GM12878 (cell line): ENCODE measurements at regions not wholly inside any gene's neighbourhood (a gene's known extent, or its start where the extent isn't known, plus 50 kb on each side); places are given as distances from the start of the nearest gene placed in this dataset.

ENCODE experiments used
- ATAC-seq: fragments of 200-7000 bp; cut with Tn5 transposase; 3 replicates; pipeline ENCODE4 v1.9.1; 2020; ENCODE audit warnings: mild to moderate bottlenecking, moderate library complexity
- BruUV-seq: library from RNA; stranded (reverse); fragments of 400-500 nt; replicated peaks from 2 replicates; lab custom pipeline; 2021; lab: Mats Ljungman, UMichigan
- CTCF ChIA-PET: fragments of 300-600 bp; sonication (Branson Sonifier 250); formaldehyde crosslinking; extraction: SDS; loops from one replicate; lab custom pipeline; 2021; ENCODE audit warnings: inconsistent platforms; lab: Yijun Ruan, JAX
- POLR2A ChIA-PET: fragments of 350-600 bp; formaldehyde crosslinking; extraction: SDS; loops from one replicate; lab custom pipeline; 2021; ENCODE audit warnings: inconsistent platforms; lab: Charles Lee
- RAD21 ChIA-PET: fragments of 300-600 bp; sonication (Branson Sonifier 250); formaldehyde crosslinking; loops from one replicate; lab custom pipeline; 2023; ENCODE audit warnings: antibody characterized with exemption; ENCODE audit not compliant: unreplicated experiment; lab: Charles Lee
- SMC1A ChIA-PET: fragments of 300-600 bp; sonication (Branson Sonifier 250); formaldehyde crosslinking; loops from one replicate; lab custom pipeline; 2023; ENCODE audit not compliant: unreplicated experiment, uncharacterized antibody; lab: Charles Lee
- DNase-seq: peaks from one replicate; pipeline ENCODE4 v3.0.0-alpha.2; 2011; ENCODE audit warnings: low read depth, low spot score
- FAIRE-seq: peaks from 3 replicates; lab custom pipeline; 2011; peaks lifted over from hg19 to GRCh38; lab: Jason Lieb, UNC
- H2AFZ ChIP-seq: 2 replicates; pipeline ENCODE4 v1.6.0; 2011; ENCODE audit warnings: low read depth, low read length, control low read depth; ENCODE audit not compliant: control insufficient read depth
- H3K27ac ChIP-seq: 2 replicates; pipeline ENCODE4 v1.5.1; 2011; ENCODE audit warnings: control low read depth; ENCODE audit not compliant: control insufficient read depth, insufficient read depth
- H3K27me3 ChIP-seq, 2 experiments: replicated peaks in 1 of 2; 2 replicates each; pipeline versions ENCODE4 v1.6.0 to v1.6.1; 2011; ENCODE audit warnings: low read length in 1 of 2; ENCODE audit not compliant: control insufficient read depth in 2 of 2, insufficient read depth in 2 of 2
- H3K36me3 ChIP-seq, 2 experiments: 2 replicates each; pipeline ENCODE4 v1.5.1; 2011; ENCODE audit warnings: low read length in 1 of 2; ENCODE audit not compliant: control insufficient read depth in 2 of 2, insufficient read depth in 2 of 2
- H3K4me1 ChIP-seq: 2 replicates; pipeline ENCODE4 v1.6.1; 2011; ENCODE audit warnings: mild to moderate bottlenecking, low read length, moderate library complexity, mixed read lengths; ENCODE audit not compliant: control insufficient read depth, insufficient read depth
- H3K4me2 ChIP-seq: 2 replicates; pipeline ENCODE4 v1.6.0; 2011; ENCODE audit warnings: control low read depth; ENCODE audit not compliant: control insufficient read depth, insufficient read depth
- H3K4me3 ChIP-seq: fragments of 200-600 bp; sonication (generic); 2 replicates; pipeline ENCODE4 v1.5.1; 2016
- H3K79me2 ChIP-seq: 2 replicates; pipeline ENCODE4 v1.6.0; 2011; ENCODE audit warnings: low read length; ENCODE audit not compliant: control insufficient read depth, insufficient read depth
- H3K9ac ChIP-seq: 2 replicates; pipeline ENCODE4 v1.8.0; 2011; ENCODE audit warnings: low read length, control low read depth, mixed read lengths; ENCODE audit not compliant: control insufficient read depth, insufficient read depth
- H3K9me3 ChIP-seq: replicated peaks from 3 replicates; pipeline ENCODE4 v1.5.1; 2011; ENCODE audit warnings: mild to moderate bottlenecking, low read length; ENCODE audit not compliant: control insufficient read depth, insufficient read depth
- H4K20me1 ChIP-seq: 2 replicates; pipeline ENCODE4 v1.6.0; 2011; ENCODE audit not compliant: control insufficient read depth, insufficient read depth
- FOXM1 ChIP-seq: IDR thresholded peaks from 2 replicates; pipeline ENCODE4 v1.6.1; 2012; ENCODE audit warnings: low read depth, mild to moderate bottlenecking, inconsistent platforms, low read length, moderate library complexity
- KDM1A ChIP-seq: fragments of 200-600 bp; sonication (generic); IDR thresholded peaks from 2 replicates; pipeline ENCODE4 v1.6.1; 2016; ENCODE audit warnings: borderline replicate concordance
- MTA3 ChIP-seq: IDR thresholded peaks from 2 replicates; pipeline ENCODE4 v1.6.1; 2012; ENCODE audit warnings: low read length, inconsistent platforms, borderline replicate concordance
- POLR2AphosphoS5 ChIP-seq: IDR thresholded peaks from 2 replicates; pipeline ENCODE4 v1.6.1; 2011; ENCODE audit warnings: mild to moderate bottlenecking, low read length, inconsistent platforms
- RUNX3 ChIP-seq: IDR thresholded peaks from 2 replicates; pipeline ENCODE4 v1.6.1; 2012; ENCODE audit warnings: low read length, inconsistent platforms
- SREBF2 ChIP-seq: IDR thresholded peaks from 2 replicates; pipeline ENCODE4 v1.6.1; 2012; ENCODE audit warnings: mild to moderate bottlenecking, low read length
- TCF12 ChIP-seq: IDR thresholded peaks from 2 replicates; pipeline ENCODE4 v1.6.1; 2011; ENCODE audit warnings: low read depth, mild to moderate bottlenecking, low read length
- ZZZ3 ChIP-seq: IDR thresholded peaks from 2 replicates; pipeline ENCODE4 v1.6.1; 2011; ENCODE audit warnings: low read depth; ENCODE audit not compliant: control insufficient read depth, insufficient read length
- WGBS: methylation state at CpG from one replicate; pipeline ENCODE4 v1.1.6; 2016; ENCODE audit warnings: low lambda C conversion rate; ENCODE audit not compliant: insufficient replicate concordance, insufficient coverage; ENCODE audit errors: missing lambda C conversion rate; 5-methylcytosine and 5-hydroxymethylcytosine counted together
- in situ Hi-C: fragments of 300-500 bp; cut with MboI; formaldehyde crosslinking; loops from 9 replicates; pipeline ENCODE4 v1.14.3; 2018; ENCODE audit warnings: mixed read lengths
- intact Hi-C: fragments of 100-400 bp; cut with micrococcal nuclease; formaldehyde crosslinking; loops from one replicate; pipeline ENCODE4 v1.14.2; 2022; ENCODE audit not compliant: unreplicated experiment
- TF ChIP-seq, protein P1 (sequence below): fragments of 450-650 bp; IDR thresholded peaks from 2 replicates; pipeline ENCODE4 v1.6.1; 2018; ENCODE audit warnings: mild to moderate bottlenecking, low read depth, moderate library complexity; ENCODE audit not compliant: partially characterized antibody
- TF ChIP-seq, protein P2 (sequence below): fragments of 450-650 bp; IDR thresholded peaks from 2 replicates; pipeline ENCODE4 v1.6.1; 2017; ENCODE audit warnings: mild to moderate bottlenecking, moderate library complexity

DNA sequence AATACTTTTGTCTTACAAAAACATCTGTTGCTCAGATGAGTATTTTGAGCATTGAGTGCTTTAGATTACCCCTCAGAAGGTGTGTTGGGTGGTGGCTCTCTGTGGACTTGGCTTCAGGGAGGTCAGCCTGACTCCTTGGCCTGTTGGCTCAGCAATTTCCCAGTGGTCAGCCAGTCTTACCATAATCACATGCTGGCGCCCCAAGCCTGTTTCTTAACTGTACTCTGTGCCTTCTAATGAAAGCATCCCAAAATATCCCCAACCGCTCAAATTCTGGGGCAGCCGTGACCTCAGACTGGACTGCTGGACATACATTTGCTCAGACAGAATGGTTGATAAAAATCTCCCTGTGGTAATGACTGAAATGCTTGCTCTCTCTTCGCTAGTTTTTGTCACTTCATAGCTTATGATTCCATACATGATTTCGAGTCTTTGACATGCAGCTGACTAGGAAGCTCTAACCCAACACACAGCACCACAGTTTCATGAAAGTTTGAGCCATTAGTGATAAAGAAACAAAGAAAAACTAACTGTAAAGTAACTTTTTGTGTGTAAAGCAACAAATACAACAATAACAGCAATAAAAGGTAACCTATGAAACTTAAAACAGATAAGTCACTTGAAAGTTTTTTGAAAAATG is 562.2 kb upstream of the MEF2C start:
- no TSS peak for BruUV-seq
- WGBS = 34% methylated on average over 5 of the region's 5 CpGs
- Histone ChIP-seq H3K36me3 (no peaks in the 10 kb centered on the region), H3K9ac (no peak overlapping the region), H3K4me2 (no peak overlapping the region), H3K27me3 (no peaks in the 10 kb centered on the region), H4K20me1 (no peaks in the 10 kb centered on the region), H3K27ac (peak overlapping the region; percentile 37), H3K4me3 (no peak overlapping the region), H2AFZ (peak overlapping the region; percentile 48), H3K79me2 (no peaks in the 10 kb centered on the region), H3K4me1 (peaks cover 3% of the 10 kb centered on the region; the same call in 1 of the 2 replicates), H3K9me3 (no peaks in the 10 kb centered on the region; the same call in 2 of the 3 replicates)
- DNase-seq = no peak
- POLR2A ChIA-PET = no interaction called here
- CTCF ChIA-PET = interaction anchor here (1.3 kb wide), 1 partner anchor 40 kb away, joined by 3 read pairs; no protein-coding TSS in a partner anchor
- RAD21 ChIA-PET = interaction anchor here (1.4 kb wide), 1 partner anchor 131 kb away, joined by 4 read pairs; no protein-coding TSS in a partner anchor
- intact Hi-C loops = no loop called here
- in situ Hi-C loops = no loop called here
- SMC1A ChIA-PET = interaction anchor here (0.7 to 1.5 kb wide), 5 partner anchors 10 to 102 kb away, joined by 3 to 8 read pairs (median 4); no protein-coding TSS in a partner anchor
- no peak for FAIRE-seq
- ATAC-seq = no peak
- 0 out of 2 replicates have a peak, but pooled peaks have one; percentile 0 for TF ChIP-seq RUNX3
- no peak for TF ChIP-seq MTA3

DNA sequence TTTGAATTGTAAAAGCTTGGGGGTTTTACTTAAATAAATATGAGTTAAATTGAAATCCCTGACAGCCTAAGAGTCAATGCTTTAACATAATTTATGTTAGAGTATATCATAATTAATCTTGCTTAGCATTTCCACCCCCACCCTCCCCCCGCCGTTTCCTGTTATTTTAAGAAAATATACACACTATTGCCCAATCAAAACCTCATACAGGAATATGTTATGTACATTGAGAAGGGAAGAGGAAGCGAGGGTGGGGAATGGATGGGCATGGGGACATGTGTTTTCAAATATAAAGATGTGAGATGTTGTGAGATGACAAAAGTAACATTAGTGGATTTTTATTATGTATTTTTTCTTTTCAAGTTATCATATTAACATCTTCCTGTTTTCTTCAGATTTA is 561.1 kb upstream of the MEF2C start:
- H3K36me3 ChIP-seq = no peaks in the 10 kb centered on the region
- ATAC-seq = no peak
- no peaks in the 10 kb centered on the region for H3K27me3 ChIP-seq
- H3K79me2 ChIP-seq = no peaks in the 10 kb centered on the region
- intact Hi-C loops = no loop called here
- DNase-seq = no peak
- RAD21 ChIA-PET = interaction anchor here (0.6 to 1.7 kb wide), 2 partner anchors 90 to 720 kb away, joined by 3 to 5 read pairs; no protein-coding TSS in a partner anchor
- WGBS = 10% methylated on average over 3 of the region's 3 CpGs
- no peaks in the 10 kb centered on the region for H4K20me1 ChIP-seq
- TF ChIP-seq, protein P1, sequence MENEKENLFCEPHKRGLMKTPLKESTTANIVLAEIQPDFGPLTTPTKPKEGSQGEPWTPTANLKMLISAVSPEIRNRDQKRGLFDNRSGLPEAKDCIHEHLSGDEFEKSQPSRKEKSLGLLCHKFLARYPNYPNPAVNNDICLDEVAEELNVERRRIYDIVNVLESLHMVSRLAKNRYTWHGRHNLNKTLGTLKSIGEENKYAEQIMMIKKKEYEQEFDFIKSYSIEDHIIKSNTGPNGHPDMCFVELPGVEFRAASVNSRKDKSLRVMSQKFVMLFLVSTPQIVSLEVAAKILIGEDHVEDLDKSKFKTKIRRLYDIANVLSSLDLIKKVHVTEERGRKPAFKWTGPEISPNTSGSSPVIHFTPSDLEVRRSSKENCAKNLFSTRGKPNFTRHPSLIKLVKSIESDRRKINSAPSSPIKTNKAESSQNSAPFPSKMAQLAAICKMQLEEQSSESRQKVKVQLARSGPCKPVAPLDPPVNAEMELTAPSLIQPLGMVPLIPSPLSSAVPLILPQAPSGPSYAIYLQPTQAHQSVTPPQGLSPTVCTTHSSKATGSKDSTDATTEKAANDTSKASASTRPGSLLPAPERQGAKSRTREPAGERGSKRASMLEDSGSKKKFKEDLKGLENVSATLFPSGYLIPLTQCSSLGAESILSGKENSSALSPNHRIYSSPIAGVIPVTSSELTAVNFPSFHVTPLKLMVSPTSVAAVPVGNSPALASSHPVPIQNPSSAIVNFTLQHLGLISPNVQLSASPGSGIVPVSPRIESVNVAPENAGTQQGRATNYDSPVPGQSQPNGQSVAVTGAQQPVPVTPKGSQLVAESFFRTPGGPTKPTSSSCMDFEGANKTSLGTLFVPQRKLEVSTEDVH = no peak
- TF ChIP-seq RUNX3 = no peak
- no peak for TF ChIP-seq KDM1A
- no peak for TF ChIP-seq TCF12
- TF ChIP-seq FOXM1 = no peak
- no peak for TF ChIP-seq SREBF2
- TF ChIP-seq, protein P2, sequence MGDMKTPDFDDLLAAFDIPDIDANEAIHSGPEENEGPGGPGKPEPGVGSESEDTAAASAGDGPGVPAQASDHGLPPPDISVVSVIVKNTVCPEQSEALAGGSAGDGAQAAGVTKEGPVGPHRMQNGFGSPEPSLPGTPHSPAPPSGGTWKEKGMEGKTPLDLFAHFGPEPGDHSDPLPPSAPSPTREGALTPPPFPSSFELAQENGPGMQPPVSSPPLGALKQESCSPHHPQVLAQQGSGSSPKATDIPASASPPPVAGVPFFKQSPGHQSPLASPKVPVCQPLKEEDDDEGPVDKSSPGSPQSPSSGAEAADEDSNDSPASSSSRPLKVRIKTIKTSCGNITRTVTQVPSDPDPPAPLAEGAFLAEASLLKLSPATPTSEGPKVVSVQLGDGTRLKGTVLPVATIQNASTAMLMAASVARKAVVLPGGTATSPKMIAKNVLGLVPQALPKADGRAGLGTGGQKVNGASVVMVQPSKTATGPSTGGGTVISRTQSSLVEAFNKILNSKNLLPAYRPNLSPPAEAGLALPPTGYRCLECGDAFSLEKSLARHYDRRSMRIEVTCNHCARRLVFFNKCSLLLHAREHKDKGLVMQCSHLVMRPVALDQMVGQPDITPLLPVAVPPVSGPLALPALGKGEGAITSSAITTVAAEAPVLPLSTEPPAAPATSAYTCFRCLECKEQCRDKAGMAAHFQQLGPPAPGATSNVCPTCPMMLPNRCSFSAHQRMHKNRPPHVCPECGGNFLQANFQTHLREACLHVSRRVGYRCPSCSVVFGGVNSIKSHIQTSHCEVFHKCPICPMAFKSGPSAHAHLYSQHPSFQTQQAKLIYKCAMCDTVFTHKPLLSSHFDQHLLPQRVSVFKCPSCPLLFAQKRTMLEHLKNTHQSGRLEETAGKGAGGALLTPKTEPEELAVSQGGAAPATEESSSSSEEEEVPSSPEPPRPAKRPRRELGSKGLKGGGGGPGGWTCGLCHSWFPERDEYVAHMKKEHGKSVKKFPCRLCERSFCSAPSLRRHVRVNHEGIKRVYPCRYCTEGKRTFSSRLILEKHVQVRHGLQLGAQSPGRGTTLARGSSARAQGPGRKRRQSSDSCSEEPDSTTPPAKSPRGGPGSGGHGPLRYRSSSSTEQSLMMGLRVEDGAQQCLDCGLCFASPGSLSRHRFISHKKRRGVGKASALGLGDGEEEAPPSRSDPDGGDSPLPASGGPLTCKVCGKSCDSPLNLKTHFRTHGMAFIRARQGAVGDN = no peak
- TF ChIP-seq POLR2AphosphoS5 = no peak
- TF ChIP-seq ZZZ3 = no peak
- TF ChIP-seq, all 136 proteins: peak for 0
- POLR2A ChIA-PET = no interaction called here
- CTCF ChIA-PET = interaction anchor here (1.2 to 1.3 kb wide), 2 partner anchors 39 to 142 kb away, joined by 3 read pairs; no protein-coding TSS in a partner anchor
- SMC1A ChIA-PET = interaction anchor here (0.6 to 1.8 kb wide), 6 partner anchors 9 to 135 kb away, joined by 3 to 5 read pairs (median 3); no protein-coding TSS in a partner anchor
- in situ Hi-C loops = no loop called here
- H3K9me3 ChIP-seq = no peaks in the 10 kb centered on the region; the same call in 2 of the 3 replicates
- no peak overlapping the region for H3K27ac ChIP-seq
- BruUV-seq = no TSS peak
- no peak overlapping the region for H3K9ac ChIP-seq
- no peak overlapping the region for H3K4me2 ChIP-seq
- H2AFZ ChIP-seq = no peak overlapping the region
- H3K4me1 ChIP-seq = peaks cover 6% of the 10 kb centered on the region
- no peak for FAIRE-seq
- no peak overlapping the region for H3K4me3 ChIP-seq
